Stimulated activated CD4-positive, alpha-beta T cell treated with anti-CD3 and anti-CD28 coated beads, Interleukin-4, amount 100 ng/mL, for 1 hour (primary cell): ENCODE measurements at regions not wholly inside any gene's neighbourhood (a gene's known extent, or its start where the extent isn't known, plus 50 kb on each side); places are given as distances from the start of the nearest gene placed in this dataset.

ENCODE experiments used
- DNase-seq: peaks from one replicate; pipeline ENCODE4 v3.0.0-alpha.2; 2020

GRCh38 chr6:2414885-2415547, 169.6 kb upstream of the GMDS start:
- DNase-seq: no peak

GRCh38 chr6:2412731-2413130, 167.3 kb upstream of the GMDS start:
- DNase-seq: no peak

- DNase-seq: no peak
These were observed 165.4 kb upstream of the GMDS start for GRCh38 chr6:2410656-2411380.

- no peak for DNase-seq
These were observed 162.1 kb upstream of the GMDS start for GRCh38 chr6:2407525-2407924.

- DNase-seq: no peak
These were observed 159.0 kb upstream of the GMDS start for GRCh38 chr6:2404211-2404929.

- DNase-seq: no peak
These were observed 158.1 kb upstream of the GMDS start for GRCh38 chr6:2403546-2403945.

- no peak for DNase-seq
These were observed 151.6 kb upstream of the GMDS start for GRCh38 chr6:2396846-2397630.

- no peak for DNase-seq
These were observed 150.7 kb upstream of the GMDS start for GRCh38 chr6:2396042-2396657.

GRCh38 chr6:2388554-2389324, 143.3 kb upstream of the GMDS start:
- no peak for DNase-seq

- peak; percentile 3 for DNase-seq
These were observed 142.0 kb upstream of the GMDS start for GRCh38 chr6:2387445-2387844.

GRCh38 chr6:2385471-2385983, 140.1 kb upstream of the GMDS start:
- no peak for DNase-seq

- no peak for DNase-seq
These were observed 139.1 kb upstream of the GMDS start for GRCh38 chr6:2384528-2384927.

- no peak for DNase-seq
These were observed 136.7 kb upstream of the GMDS start for GRCh38 chr6:2381872-2382661.

GRCh38 chr6:2378891-2379652, 133.7 kb upstream of the GMDS start:
- no peak for DNase-seq

- DNase-seq: no peak
These were observed 132.7 kb upstream of the GMDS start for GRCh38 chr6:2378046-2378657.

GRCh38 chr6:2376429-2377355, 131.3 kb upstream of the GMDS start:
- no peak for DNase-seq

- no peak for DNase-seq
These were observed 130.0 kb upstream of the GMDS start for GRCh38 chr6:2375443-2375842.

- DNase-seq: no peak
These were observed 124.2 kb upstream of the GMDS start for GRCh38 chr6:2369606-2370005.
